NCI-H187 treated with DMSO at 0.1 percent for 48 hours (cell line): ENCODE measurements at regions not wholly inside any gene's neighbourhood (a gene's known extent, or its start where the extent isn't known, plus 50 kb on each side); places are given as distances from the start of the nearest gene placed in this dataset.

Experiments used
- DNase-seq: peaks from one replicate; lab custom pipeline; 2025; lab: John Stamatoyannopoulos, UW

DNA sequence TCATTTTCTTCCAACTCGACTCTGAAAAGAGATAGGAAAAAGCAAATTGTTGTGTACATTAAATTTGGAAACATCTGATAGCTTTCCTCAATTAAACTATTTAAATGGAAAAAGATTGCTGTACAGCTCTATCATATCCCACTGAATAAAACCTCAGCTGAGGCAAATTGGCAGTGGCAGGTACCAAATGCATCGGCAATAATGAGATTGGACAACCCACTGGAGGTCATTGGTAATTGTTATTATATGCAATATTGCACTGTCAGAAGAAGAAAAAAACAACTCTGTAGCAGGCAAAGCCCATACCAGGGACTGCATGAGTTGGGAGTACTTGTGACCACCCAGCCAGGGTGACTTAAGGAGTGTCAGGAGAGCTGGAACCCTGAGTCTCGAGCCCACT lies 291.6 kb upstream of the SKOR2 start:
- DNase-seq = no peak

DNA sequence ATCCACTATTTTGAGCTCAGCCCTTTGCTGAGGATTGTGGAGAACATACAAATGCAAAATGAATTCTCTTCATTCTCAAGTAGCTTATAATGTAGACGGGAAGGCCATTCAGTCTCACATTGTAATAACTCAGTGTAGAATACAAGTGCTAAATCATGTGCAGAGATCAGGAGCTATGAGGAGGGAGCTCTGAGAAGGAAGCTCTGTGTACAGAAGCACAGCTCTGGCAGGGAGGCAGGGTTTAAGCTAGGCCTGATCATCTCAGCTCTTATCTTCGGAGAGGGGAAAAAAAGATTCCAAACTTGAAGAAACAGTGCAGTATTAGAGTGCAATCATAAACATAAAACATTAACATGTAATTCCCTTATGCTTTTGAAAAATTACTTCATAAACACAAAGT lies 291.1 kb upstream of the SKOR2 start:
- no peak for DNase-seq

DNA sequence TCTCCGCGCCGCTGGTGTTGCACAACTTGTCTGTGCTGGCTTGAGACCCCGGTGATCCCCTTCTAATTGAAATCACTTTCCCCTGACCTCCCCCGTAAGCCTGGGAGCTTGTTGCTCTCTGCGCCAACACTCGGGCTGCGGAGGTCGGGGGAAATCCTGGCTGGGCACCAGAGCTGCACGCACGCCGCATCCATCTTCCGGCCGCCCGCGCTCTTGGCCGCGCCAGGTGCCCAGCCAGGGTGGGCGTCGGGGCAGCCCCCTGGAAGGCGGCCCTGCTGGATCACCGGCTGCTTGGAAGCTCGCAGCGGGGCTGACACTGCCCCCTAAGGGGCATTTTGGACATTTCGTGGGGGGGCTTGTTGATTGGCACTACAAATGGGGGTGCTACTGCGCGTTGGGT lies 280.3 kb upstream of the SKOR2 start:
- no peak for DNase-seq

DNA sequence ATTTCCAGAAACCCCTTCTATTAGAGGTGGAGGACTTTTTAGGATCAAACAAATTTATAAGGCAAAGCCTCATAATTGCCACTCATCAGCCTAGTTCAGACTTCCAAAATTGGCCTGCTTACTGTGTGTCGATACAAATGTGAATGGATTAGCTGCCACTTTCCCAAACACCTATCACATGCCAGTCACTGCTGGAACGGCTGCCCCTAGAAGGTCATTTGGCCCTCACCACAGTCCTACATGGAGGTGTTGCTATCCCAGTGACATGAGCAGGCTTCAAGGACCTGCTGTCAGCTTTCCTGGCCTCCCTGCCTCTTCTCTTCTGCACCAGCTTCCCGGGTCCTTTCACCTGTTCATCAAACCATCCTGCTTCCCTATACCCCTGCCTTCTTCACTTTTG lies 279.2 kb upstream of the SKOR2 start:
- DNase-seq = no peak

DNA sequence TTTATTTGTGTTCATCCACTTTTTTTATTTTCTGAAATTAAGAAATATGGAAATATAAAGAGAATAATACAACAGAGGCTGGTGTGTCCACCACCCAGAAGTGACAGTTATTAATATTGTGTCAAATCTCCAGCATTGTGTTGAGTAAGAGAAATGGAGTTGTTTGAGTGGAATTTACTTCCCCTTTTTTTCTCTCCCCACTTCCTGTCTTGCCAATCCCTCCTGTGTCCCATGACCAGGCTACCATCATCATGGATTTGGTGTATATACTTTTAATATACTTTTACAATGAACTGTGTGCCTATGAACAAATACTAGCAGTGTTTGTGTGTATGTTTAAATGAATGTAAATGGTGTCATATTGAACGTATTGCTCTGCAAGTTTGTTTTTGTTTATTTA lies 276.9 kb upstream of the SKOR2 start:
- DNase-seq = no peak

DNA sequence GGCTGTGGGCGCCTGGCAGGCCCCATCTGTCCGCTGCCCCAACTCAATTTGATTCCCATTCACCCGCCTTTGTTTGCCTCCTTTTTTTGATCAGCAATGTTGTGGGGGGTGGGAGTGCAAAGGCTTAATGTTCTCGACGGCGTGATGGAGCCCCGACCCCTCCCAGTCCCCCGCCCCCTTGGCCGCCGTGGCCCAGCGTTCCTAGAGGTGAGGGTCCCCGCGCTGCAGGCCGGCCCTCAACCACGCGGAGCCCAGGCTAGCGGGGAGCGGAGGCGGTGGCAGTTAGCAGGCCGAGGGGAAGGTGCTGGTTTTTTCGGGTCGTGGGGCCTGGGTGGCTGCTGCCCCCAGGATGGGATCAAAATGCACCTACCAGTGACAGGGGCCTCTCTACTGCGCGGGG lies 274.7 kb upstream of the SKOR2 start:
- DNase-seq = no peak

DNA sequence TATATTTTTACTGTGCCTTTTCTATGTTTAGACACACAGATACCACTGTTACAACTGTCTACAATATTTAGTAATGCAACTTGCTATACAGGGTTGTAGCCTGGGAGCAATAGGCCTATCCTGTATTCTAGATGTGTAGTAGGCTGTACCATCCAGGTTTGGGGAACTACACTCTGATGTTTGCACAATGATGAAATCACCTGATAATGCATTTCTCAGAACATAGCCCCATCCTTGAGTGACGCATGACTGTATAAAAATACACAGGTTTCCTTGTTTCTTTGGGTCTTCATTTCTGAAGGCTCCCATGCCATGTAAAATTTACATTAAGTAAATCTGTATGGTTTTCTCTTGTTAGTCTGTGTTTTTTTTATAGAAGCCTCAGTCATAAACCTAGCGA lies 270.9 kb upstream of the SKOR2 start:
- no peak for DNase-seq

DNA sequence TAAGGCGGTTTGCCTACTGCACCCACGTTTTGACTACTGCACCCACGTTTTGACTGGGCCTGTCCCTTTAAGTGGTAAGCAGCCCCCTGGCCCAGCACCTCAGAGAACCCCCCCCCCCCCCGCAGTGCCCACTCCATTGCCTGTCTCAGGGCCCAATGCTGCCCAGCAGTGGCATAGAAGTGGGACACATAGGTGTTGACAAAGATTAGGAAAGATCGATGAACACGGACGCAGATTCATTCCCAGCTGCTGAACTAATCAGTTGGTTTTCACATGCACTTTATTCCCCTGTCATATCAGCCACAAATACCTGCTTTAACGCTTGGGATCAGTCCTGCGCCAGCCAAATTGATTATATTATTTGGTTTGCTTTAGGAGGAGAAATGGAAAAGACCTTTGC lies 268.8 kb upstream of the SKOR2 start:
- no peak for DNase-seq

DNA sequence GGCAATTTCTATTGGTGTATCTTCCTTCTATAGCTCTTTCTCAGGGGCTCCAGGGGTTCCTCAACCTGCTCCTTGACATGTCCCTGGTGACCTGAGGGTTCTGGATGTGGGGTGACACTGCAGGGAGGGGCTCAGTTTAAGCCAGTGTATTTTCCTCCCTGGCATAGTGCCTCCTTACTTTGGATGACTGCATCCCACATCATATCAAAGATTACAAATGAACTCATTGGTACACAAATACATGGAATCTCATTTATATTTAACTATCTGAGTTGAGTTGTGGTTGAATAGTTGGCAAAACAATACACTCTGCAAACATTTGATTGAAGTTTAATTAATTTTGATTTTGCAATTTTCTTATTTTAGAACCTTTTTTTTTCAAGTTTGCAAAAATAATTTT lies 268.2 kb upstream of the SKOR2 start:
- no peak for DNase-seq

DNA sequence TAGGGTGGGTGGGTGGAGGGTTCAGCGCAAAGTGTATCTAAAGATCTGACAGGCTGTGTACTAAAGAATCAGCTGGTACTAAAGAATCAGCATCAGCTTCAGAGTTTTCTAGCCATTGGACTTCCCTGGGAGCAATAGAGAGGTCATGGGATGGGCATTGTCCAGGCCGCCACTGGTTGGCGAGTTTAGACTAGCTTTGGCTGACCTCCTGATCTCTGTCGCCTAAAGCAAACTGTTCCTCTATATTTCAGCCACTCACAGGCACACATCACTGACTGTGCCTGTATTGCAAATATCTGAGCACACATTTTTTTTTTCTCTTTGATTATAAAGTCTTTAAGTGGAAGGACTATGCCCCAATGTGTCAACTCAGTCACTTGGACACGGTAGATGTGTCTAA lies 267.8 kb upstream of the SKOR2 start:
- no peak for DNase-seq

DNA sequence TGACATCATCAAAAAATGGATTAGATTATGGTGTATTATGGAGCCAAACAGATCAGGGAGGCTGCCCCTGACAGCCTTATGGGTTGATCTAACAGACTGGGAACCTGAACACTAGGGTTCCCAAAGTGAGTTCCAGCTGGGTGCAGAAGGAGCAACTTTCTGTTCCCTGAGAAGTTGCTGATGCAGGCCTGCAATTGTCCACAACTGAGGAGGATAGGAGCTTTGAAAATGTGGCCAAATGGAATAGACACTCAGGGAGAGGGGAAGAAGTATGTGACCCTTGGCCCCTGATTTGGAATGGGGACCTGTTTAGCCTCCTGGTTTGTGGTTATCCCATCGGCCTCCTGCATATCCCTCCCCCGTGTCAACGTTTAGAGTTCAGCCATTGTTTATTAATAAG lies 262.2 kb upstream of the SKOR2 start:
- no peak for DNase-seq

DNA sequence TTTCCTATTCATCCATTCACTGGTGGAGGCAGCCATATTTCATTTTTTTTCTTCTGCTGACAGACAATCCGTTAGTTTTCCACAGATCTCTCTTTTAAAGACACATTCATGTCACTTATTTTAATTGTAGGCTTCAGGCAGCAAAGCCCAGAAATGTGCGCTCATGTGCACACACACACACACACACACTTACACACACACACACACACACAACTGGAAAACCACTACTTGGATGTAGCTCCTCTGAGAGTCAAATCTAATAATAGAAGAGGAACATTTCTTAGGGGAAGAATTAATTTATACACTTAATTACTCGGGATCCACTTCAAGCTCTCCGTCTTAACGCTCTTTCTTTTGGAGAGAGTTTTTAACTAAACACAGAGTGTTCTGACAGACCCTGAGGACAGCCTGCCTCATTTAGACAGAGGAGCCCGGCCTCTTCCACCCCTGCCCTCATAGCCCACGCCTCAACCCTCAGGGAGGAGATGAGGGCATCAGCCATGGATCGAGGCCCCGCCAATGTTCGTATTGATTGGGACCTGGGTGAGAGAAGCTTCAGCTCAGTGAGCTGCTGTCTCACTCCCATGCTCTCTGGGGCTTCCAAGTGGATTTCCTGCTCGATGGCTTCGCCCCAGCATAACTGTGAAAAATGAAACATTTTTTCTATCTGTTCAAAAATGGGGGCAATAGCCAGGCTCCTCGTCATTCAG lies 261.4 kb upstream of the SKOR2 start:
- no peak for DNase-seq

DNA sequence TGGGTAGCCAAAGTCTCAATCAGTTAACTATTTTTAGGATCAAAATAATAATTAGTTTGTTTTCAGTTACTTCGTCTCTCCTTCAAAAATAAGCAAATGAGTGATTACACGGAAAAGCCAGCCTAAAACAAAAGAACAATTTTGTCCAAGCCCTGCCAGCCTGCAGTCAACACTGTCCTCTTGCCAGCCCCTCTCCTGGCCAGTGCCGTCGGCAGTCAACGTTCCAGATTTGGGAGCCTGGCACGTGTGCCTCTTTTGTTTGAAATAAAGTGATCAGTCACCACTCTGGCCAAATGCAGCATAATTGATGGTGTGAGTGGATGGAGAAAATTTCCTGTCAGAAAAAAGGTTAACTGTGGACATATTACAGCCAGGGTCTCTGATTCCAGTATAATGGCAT lies 260.6 kb upstream of the SKOR2 start:
- DNase-seq = no peak

DNA sequence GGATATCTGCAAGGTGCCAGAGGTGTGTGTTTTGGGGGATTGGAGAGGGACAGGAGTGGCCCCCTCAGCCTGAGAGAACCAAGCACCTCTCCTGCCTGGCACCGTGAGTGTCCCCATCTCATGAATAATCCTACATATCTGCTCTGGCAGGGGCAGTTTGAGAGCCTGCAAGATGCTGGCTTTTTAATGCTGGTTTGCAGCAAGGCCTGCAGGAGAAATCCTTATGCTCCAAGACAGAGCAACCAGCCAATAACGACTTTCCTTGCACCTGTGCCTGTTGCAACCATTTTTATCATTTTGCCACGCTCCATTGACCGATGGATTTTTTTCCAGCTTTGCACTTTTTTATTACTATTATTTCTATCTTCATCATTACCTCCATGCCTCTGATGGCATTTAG lies 259.4 kb upstream of the SKOR2 start:
- DNase-seq = no peak

DNA sequence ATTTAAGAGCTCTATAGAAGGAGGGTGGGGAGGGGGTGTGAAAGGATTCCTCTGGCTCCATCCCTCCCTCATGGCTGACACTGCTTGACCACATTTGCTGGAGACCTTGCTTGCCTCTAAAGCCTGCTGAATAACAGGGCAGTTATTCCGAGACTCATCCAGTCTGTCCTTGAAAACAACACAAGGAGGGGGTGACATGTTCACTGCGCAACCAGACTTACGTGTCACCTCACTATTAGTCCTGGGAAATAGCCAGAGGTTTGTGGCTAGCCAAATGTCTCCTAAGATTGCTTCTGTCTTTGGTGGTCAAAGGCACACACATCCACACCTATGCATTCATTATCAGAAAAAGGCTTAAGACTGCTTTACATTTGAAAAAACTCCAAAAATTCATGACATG lies 256.2 kb upstream of the SKOR2 start:
- no peak for DNase-seq

DNA sequence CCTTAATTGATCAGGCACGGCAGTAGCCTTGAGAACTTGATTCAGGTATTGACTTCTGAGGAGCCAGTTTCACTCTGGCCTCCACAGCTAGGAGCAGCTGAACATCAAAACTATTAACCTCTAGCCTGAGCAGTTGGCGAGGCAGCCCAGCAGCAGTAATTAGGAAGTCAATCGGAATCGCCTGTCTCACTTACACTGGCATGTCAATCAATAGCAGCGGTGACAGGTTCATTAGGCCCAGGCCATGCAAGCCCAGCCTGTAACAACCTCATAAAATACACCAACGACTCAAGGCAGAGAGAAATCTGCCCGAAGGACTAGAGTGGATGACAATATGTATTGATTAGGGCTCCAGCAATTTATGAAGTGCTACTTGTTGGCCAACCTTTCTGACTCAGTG lies 255.4 kb upstream of the SKOR2 start:
- no peak for DNase-seq

DNA sequence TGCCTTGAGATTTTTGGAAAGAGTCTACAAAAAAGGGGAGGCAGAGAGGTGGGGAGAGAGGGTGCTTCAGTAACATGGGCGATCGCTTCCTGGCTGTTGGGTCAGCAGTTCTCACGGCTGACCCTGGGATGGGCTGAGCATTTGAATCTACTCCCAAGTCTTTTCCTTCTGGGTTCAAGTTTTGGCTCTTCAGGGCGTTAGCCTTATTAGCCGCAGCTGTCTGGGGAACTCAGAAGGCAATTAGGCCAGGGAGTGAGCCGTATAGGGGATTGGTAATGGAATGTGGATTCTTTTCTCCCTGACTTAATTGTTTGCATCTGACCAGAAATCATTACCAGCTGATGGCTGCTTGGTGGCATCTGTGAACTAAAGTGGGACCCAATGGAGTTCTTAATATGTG lies 250.5 kb upstream of the SKOR2 start:
- DNase-seq = no peak

DNA sequence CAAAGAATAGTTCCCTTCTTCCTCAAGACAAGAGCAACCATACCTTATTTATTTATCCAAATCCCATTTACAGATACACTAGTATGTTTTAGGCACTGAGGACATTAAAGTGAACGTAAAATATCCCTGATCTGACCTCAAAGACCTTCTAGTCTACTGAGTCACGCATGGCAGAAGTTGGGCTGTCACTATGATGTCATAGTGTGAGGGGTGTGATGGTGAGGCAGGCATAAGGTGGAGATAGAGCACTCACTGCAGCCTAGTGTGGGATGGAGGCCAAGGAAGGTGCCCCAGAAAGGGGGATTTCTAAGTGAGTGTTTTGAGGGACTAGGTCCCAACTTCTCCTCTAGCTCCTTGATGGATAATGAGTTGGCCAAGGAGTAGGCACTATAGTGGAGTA lies 249.5 kb upstream of the SKOR2 start:
- no peak for DNase-seq

DNA sequence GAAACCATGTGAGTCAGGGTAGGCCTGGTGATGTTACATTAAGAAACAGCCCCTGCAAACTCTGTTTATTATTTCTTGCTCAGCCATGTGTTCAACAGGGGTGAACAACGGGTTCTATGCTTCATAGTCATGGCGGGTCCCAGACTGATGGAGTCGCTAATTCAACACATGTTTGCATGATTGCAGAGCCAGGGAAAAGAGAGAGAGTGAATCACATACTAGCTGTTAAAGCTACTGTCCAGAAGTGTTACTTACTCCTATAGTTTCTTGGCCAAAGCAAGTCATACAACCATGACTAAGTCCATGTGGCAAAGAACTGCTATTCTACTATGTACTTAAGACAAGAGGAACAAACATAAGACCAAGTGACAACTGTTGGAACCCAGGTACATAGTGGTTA lies 241.2 kb upstream of the SKOR2 start:
- DNase-seq = no peak

DNA sequence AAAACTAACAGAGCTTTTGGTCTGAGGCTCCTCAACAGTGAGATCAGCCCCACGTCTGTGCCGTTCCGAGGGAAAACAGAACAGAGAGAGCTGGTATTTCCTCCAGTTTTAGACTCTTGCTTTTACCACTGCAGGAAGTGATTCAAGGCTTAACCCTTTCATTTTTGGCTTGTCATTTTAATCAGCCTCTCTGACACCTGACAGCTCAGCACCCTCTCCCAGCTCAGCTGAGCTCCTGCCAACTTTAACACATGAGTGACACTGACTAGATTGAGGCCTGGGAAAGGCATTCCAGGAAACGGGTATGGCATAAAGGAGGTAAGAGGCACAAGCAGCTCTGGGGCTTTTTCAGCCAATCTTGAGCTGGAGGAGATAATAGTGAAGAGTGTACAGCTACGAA lies 239.4 kb upstream of the SKOR2 start:
- DNase-seq = no peak

DNA sequence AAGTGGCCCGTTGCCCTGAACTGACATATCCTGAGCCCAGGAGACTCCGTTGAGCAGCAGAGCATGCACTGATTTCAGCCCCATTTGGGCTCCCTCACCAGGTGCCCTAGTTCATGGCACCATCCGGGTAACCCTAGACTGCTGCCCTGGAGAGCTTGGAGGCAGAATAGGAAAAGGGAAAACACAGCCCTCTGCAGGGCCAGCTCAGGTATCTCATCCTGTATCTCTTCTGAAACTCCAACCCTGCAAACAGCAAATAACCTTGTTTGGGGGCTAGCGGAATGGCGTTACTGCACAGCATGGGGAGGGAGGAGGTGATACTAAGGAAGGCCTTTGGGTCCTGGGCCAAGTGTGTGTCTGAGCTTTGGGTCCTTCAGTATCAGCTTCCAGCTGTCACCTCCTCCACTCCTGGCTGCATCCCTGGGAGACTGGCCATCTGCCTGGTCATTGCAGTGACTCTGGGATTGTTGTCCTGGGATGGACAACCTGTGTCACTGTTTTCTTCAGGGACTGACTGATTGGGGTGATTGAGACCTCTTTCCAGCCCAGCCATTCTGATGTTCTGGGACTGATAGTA lies 233.8 kb upstream of the SKOR2 start:
- no peak for DNase-seq

DNA sequence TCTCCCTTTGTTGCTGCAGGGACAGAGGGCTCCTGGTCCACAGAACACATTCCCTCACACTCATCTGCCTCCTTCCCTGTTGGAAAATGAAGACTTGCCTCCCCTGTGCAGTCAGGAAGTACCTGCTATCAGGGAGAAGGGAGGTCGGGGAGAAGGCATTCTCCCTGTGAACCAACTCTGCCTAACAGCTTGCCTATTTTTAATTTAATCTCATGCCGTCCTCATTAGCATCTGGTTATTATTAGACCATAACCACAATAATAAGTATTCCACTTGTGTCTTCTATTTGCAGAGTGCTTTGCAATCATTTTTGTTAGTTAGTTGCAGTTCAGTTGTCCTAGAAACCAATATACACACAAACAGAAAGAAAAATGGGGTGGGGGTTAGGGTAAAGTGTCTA lies 232.6 kb upstream of the SKOR2 start:
- DNase-seq = no peak

DNA sequence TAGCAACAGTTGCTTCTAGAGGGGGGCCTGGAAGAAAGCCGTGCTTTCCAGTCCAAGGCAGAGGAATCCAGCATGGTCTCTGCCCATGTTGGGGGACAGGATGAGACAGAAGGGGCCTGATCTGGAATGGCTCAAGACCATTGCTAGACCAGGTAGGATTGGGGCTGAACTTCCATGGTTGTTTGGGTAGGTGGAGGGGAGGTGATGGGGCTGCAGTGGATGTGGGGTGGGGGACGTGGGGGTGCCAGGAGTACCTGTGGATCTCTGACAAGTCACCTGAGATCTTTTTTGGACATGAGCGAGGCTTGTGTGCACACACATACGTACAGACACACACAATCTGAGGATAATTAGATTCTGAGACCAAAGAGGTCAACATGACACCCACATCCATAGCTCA lies 228.7 kb upstream of the SKOR2 start:
- no peak for DNase-seq

DNA sequence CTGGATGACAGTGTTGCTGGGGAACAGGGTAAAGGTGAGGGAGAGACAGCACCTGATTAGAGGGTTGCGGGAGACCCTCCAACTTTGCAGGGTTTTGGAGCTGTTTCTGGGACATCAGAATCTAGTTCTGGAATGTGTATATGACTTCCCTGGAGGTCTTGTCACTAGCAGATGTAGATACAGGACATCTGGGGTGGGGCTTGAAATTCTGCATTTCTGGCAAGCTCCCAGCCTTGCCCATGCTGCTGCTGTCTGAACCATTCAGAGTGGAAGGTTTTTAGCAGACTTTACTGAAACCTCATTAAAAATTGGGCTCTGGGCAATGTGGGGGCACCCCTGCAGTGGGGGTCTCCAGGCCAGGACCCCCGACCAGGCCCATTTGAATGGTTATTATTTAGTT lies 220.3 kb upstream of the SKOR2 start:
- DNase-seq = no peak

DNA sequence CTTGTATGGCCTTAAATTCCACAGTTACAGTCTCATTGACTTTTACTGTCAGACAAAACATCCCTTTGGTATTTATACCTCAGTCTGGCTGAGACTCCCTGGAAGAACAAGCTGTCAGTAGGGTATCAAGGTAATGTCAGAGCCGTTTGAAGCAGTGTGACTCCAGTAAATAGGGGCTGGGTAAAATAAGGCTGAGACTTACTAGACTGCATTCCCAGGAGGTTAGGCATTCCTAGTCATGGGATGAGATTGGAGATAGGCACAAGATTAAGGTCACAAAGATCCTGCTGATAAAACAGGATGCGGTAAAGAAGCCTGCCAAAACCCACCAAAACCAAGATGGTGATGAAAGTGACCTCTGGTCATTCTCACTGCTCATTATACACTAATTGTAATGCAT lies 219.5 kb upstream of the SKOR2 start:
- DNase-seq = no peak
